HG02623 (cell line): ENCODE measurements at regions not wholly inside any gene's neighbourhood (a gene's known extent, or its start where the extent isn't known, plus 50 kb on each side); places are given as distances from the start of the nearest gene placed in this dataset.

Experiments
- ATAC-seq: cut with Tn5 transposase; IDR thresholded peaks from one replicate; pipeline ENCODE4 v1.9.1; 2021; ENCODE audit warnings: moderate library complexity; ENCODE audit not compliant: unreplicated experiment

- ATAC-seq: no peak
These were observed 81.7 kb downstream of the FAM217A start for GRCh38 chr6:3997177-3997770.

GRCh38 chr6:3999800-4000661, 78.9 kb downstream of the FAM217A start:
- ATAC-seq: no peak

GRCh38 chr6:4004249-4004648, 74.7 kb downstream of the FAM217A start:
- ATAC-seq: no peak

- no peak for ATAC-seq
These were observed 70.5 kb downstream of the FAM217A start for GRCh38 chr6:4008324-4009047.

- no peak for ATAC-seq
These were observed 69.5 kb downstream of the FAM217A start for GRCh38 chr6:4009486-4009885.

GRCh38 chr6:4010048-4010447, 68.9 kb downstream of the FAM217A start:
- ATAC-seq: no peak

GRCh38 chr6:4010689-4011090, 68.2 kb downstream of the FAM217A start:
- no peak for ATAC-seq

GRCh38 chr6:4012826-4013225, 66.1 kb downstream of the FAM217A start:
- ATAC-seq: no peak

GRCh38 chr6:4017058-4017739, 61.7 kb downstream of the FAM217A start:
- no peak for ATAC-seq

GRCh38 chr6:4017834-4018170, 61.1 kb downstream of the FAM217A start:
- no peak for ATAC-seq

- ATAC-seq: peak; percentile 64
These were observed 60.6 kb downstream of the FAM217A start for GRCh38 chr6:4018171-4018923.
